GM23338 (cell line): ENCODE measurements at regions not wholly inside any gene's neighbourhood (a gene's known extent, or its start where the extent isn't known, plus 50 kb on each side); places are given as distances from the start of the nearest gene placed in this dataset.

Experiments used
- ATAC-seq: fragments of 200-7000 bp; cut with Tn5 transposase; 3 replicates; pipeline ENCODE4 v1.9.1; 2020
- DNase-seq: peaks from one replicate; pipeline ENCODE4 v3.0.0-alpha.2; 2015; ENCODE audit warnings: low spot score
- H2AFZ ChIP-seq: fragments of 200-600 bp; sonication (generic); 2 replicates; pipeline ENCODE4 v1.8.0; 2016; ENCODE audit warnings: antibody characterized with exemption, mild to moderate bottlenecking, moderate library complexity
- H3F3A ChIP-seq: fragments of 200-600 bp; sonication (generic); replicated peaks from 2 replicates; pipeline ENCODE4 v1.8.0; 2017; ENCODE audit warnings: antibody characterized with exemption, mixed run types, low read depth
- H3K27ac ChIP-seq: fragments of 200-600 bp; sonication (generic); 2 replicates; pipeline ENCODE4 v1.6.1; 2016; ENCODE audit warnings: low read depth
- H3K27me3 ChIP-seq: fragments of 200-600 bp; sonication (generic); 2 replicates; pipeline ENCODE4 v1.8.0; 2016; ENCODE audit warnings: mild to moderate bottlenecking, mixed run types, moderate library complexity; ENCODE audit not compliant: insufficient read depth
- H3K36me3 ChIP-seq: fragments of 200-600 bp; sonication (generic); 2 replicates; pipeline ENCODE4 v1.8.0; 2016; ENCODE audit warnings: mild to moderate bottlenecking; ENCODE audit not compliant: insufficient read depth
- H3K4me1 ChIP-seq: fragments of 200-600 bp; sonication (generic); 2 replicates; pipeline ENCODE4 v1.8.0; 2016; ENCODE audit warnings: mild to moderate bottlenecking, moderate library complexity; ENCODE audit not compliant: insufficient read depth
- H3K4me2 ChIP-seq: fragments of 200-600 bp; sonication (generic); 2 replicates; pipeline ENCODE4 v1.7.1; 2017; ENCODE audit warnings: mixed run types
- H3K4me3 ChIP-seq: fragments of 200-600 bp; sonication (generic); 2 replicates; pipeline ENCODE4 v1.6.1; 2016; ENCODE audit warnings: mixed run types
- H3K79me2 ChIP-seq: fragments of 200-600 bp; sonication (generic); replicated peaks from 2 replicates; pipeline ENCODE4 v1.8.0; 2017; ENCODE audit warnings: mild to moderate bottlenecking; ENCODE audit not compliant: insufficient read depth
- H3K9me2 ChIP-seq: fragments of 200-600 bp; sonication (generic); 2 replicates; pipeline ENCODE4 v1.8.0; 2017; ENCODE audit not compliant: insufficient read depth
- H4K20me1 ChIP-seq: fragments of 200-600 bp; sonication (generic); replicated peaks from 2 replicates; pipeline ENCODE4 v1.8.0; 2017; ENCODE audit warnings: mild to moderate bottlenecking; ENCODE audit not compliant: insufficient read depth
- H3K27ac Mint-ChIP-seq: 2 replicates; pipeline ENCODE4 v1.8.0; 2020; ENCODE audit warnings: inconsistent platforms, mild to moderate bottlenecking, moderate library complexity, mixed read lengths
- H3K27me3 Mint-ChIP-seq: 3 replicates; pipeline ENCODE4 v1.8.0; 2022; ENCODE audit warnings: low read depth, mild to moderate bottlenecking, moderate library complexity, mixed read lengths, inconsistent platforms; ENCODE audit not compliant: insufficient read depth, poor library complexity
- H3K36me3 Mint-ChIP-seq: 3 replicates; pipeline ENCODE4 v1.8.0; 2021; ENCODE audit warnings: low read depth, mild to moderate bottlenecking, inconsistent platforms, moderate library complexity, mixed read lengths
- H3K4me1 Mint-ChIP-seq: 3 replicates; pipeline ENCODE4 v1.8.0; 2020; ENCODE audit warnings: mild to moderate bottlenecking, inconsistent platforms, mixed read lengths
- H3K4me3 Mint-ChIP-seq: 3 replicates; pipeline ENCODE4 v1.8.0; 2021; ENCODE audit warnings: moderate library complexity, mild to moderate bottlenecking, inconsistent platforms, mixed read lengths
- H3K9me3 Mint-ChIP-seq: 3 replicates; pipeline ENCODE4 v1.8.0; 2020; ENCODE audit warnings: moderate library complexity, mild to moderate bottlenecking, inconsistent platforms, mixed read lengths
- CREB1 ChIP-seq: fragments of 250-450 bp; sonication (Bioruptor Pico); IDR thresholded peaks from 2 replicates; pipeline ENCODE4 v1.5.0; 2020; ENCODE audit warnings: low read depth, mild to moderate bottlenecking, moderate library complexity
- CTCF ChIP-seq, 2 experiments: fragments of 200-600 bp in 1 of 2; sonication (generic) in 1 of 2; conservative IDR thresholded peaks; 2 replicates each; pipeline versions ENCODE4 v1.5.1 to v1.6.1; 2016 to 2017; ENCODE audit warnings: antibody characterized with exemption in 2 of 2, low read depth in 2 of 2, mild to moderate bottlenecking in 2 of 2, moderate library complexity in 1 of 2
- ETS1 ChIP-seq: IDR thresholded peaks from 2 replicates; pipeline ENCODE4 v1.6.1; 2016; ENCODE audit warnings: antibody characterized with exemption
- EZH2 ChIP-seq: fragments of 200-600 bp; sonication (generic); IDR thresholded peaks from one replicate; pipeline ENCODE4 v1.8.0; 2017; ENCODE audit warnings: antibody characterized with exemption, mild to moderate bottlenecking, low read depth; ENCODE audit not compliant: unreplicated experiment
- EZH2phosphoT487 ChIP-seq: fragments of 200-600 bp; sonication (generic); IDR thresholded peaks from one replicate; pipeline ENCODE4 v1.8.1; 2018; ENCODE audit warnings: antibody characterized with exemption; ENCODE audit not compliant: unreplicated experiment
- JUNB ChIP-seq: IDR thresholded peaks from one replicate; pipeline ENCODE4 v1.6.1; 2016; ENCODE audit warnings: antibody characterized with exemption; ENCODE audit not compliant: unreplicated experiment
- NANOG ChIP-seq: IDR thresholded peaks from 2 replicates; pipeline ENCODE4 v1.6.1; 2016; ENCODE audit warnings: antibody characterized with exemption, borderline replicate concordance
- POLR2AphosphoS5 ChIP-seq: IDR thresholded peaks from 2 replicates; pipeline ENCODE4 v1.6.1; 2016; ENCODE audit warnings: antibody characterized with exemption, low read depth
- REST ChIP-seq: IDR thresholded peaks from one replicate; pipeline ENCODE4 v1.6.1; 2018; ENCODE audit warnings: antibody characterized with exemption; ENCODE audit not compliant: unreplicated experiment
- STAT1 ChIP-seq: IDR thresholded peaks from one replicate; pipeline ENCODE4 v1.6.1; 2016; ENCODE audit warnings: antibody characterized with exemption; ENCODE audit not compliant: unreplicated experiment
- ZNF114 ChIP-seq: fragments of 250-450 bp; sonication (Bioruptor Pico); IDR thresholded peaks from 2 replicates; pipeline ENCODE4 v1.5.0; 2020; ENCODE audit warnings: mild to moderate bottlenecking, moderate library complexity
- ZNF331 ChIP-seq: fragments of 250-450 bp; sonication (Bioruptor Pico); IDR thresholded peaks from 2 replicates; pipeline ENCODE4 v1.5.0; 2020; ENCODE audit warnings: low read depth, mild to moderate bottlenecking, moderate library complexity
- ZNF462 ChIP-seq: fragments of 250-450 bp; sonication (Bioruptor Pico); IDR thresholded peaks from 2 replicates; pipeline ENCODE4 v1.5.0; 2020; ENCODE audit warnings: mild to moderate bottlenecking, moderate library complexity

GRCh38 chr14:35961697-35962274, 135.6 kb downstream of the BRMS1L start:
- TF ChIP-seq POLR2AphosphoS5 (no peak), STAT1 (no peak), CTCF (conservative IDR thresholded peaks at IDR 0.05; ENCODE audit: low read depth in 2 of 2) (no peak), NANOG (no peak), ZNF462 (no peak), REST (no peak), CREB1 (CRISPR knock-in tag) (no peak), ZNF114 (CRISPR knock-in tag) (no peak), JUNB (no peak), EZH2 (no peak), ZNF331 (no peak), ETS1 (no peak), EZH2phosphoT487 (no peak)
- Histone ChIP-seq H3K79me2 (no peaks in the 10 kb centered on the region), H4K20me1 (no peaks in the 10 kb centered on the region), H3K4me3 (no peak overlapping the region), H2AFZ (no peak overlapping the region), H3K27ac (no peak overlapping the region), H3K36me3 (no peaks in the 10 kb centered on the region), H3K4me1 (peaks cover 6% of the 10 kb centered on the region; the same call in 1 of the 2 replicates), H3K4me2 (no peak overlapping the region), H3K27me3 (no peaks in the 10 kb centered on the region), H3F3A (no peaks in the 10 kb centered on the region), H3K9me2 (no peaks in the 10 kb centered on the region)
- DNase-seq: no peak
- Mint-ChIP-seq H3K27me3 (peaks cover 3% of the 10 kb centered on the region), H3K9me3 (no peaks in the 10 kb centered on the region), H3K27ac (no peak overlapping the region), H3K36me3 (no peaks in the 10 kb centered on the region), H3K4me1 (peaks cover 2% of the 10 kb centered on the region; the same call in 2 of the 3 replicates), H3K4me3 (no peak overlapping the region)
- ATAC-seq: no peak
